ENCODE measurements at regions not wholly inside any gene's neighbourhood (a gene's known extent, or its start where the extent isn't known, plus 50 kb on each side); places are given as distances from the start of the nearest gene placed in this dataset.

DNA sequence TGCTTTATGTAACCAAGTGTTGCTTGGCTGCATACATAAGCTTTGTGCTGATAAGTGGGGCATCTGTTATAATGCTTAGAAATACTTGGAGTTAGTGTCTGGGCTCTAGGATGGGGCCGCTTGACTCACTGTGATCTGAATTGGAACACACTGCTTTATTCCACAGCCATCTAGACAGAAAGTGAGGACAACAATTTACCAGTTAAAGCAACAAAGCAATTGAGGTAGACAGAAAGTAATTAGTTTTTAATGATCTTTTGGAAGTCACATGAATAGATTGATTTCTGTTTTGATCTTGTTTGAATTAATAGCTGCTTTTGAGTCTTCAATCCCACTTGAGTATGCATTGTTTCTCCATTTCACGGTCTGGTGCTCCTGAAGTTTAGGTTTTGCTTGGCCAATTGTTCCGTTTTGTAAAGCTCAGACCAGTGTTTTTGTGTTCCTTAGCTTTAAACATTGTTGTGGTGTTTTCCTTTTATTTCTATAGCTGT lies 157.5 kb downstream of the TRMT11 start:
- DNase-seq (ENCODE audit: low spot score) (no peak), ATAC-seq (peak; percentile 45)
- intact Hi-C loops (cut with DNase I): no loop called here

DNA sequence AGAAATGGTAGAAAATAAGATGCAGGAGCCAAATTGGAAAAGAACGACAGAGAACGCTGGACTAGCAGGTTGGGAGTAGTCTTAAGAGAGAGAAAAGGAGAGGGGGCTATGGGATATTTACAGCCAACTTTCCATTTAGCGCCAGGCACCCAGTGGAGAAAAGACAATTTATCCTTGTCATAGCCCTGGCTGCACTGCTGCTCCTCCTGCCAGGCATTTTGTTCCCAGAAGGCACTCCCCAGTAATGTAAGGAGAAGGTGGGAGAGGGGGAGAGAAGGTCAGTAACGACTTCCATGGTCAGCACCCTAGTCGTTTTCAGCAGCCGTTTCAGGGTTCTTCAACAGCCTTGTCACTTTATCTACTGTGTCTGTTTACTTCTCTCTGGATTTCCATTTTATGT lies 159.0 kb downstream of the TRMT11 start:
- ATAC-seq (no peak), DNase-seq (ENCODE audit: low spot score) (no peak)
- intact Hi-C loops (cut with DNase I): no loop called here

DNA sequence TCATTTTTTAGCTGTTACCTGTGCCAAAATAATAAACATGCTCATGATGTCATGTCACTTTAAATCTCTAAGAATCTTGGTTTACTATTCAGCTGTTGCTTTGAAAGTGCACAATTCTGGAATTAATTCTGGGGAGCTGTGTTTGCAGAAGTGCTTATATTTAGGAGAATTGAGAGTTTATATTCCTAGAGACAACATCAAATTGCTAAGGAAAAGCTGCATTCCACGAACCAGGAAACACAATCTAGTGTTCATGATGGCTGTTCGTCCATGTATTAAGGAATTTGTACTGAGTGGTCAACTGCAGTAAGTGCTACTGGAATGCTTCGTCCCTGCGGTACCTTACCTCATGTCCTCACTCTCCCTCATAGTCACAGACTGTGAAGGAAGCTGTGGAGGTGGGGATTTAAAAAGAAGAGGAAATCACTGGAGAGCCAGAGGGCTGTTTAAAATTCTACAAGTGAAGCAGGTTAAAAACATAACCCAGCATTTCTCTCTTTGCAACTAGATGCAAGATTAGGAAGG lies 161.0 kb downstream of the TRMT11 start:
- intact Hi-C loops (cut with DNase I): no loop called here
- ATAC-seq: no peak
- DNase-seq (ENCODE audit: low spot score): no peak

DNA sequence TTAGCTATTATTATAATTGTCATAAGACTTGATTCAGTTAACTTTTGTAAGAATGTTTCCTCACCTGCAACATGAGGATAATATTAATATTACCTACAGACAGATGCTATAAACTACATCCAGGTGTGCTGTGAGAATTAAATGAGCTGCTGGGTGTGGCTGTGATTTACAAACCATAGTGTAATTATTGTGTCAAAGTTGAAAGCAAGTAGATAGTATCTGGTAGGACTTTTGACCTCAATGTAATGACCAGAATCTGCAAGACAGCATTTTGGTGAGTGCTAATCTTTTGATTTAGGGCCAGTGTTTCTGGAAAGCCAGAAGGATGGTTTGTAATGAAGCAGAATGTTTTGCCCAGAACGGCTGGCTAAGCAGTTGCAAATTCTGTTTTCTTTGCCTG lies 162.5 kb downstream of the TRMT11 start:
- DNase-seq (ENCODE audit: low spot score): no peak
- intact Hi-C loops (cut with DNase I): no loop called here
- ATAC-seq: no peak

DNA sequence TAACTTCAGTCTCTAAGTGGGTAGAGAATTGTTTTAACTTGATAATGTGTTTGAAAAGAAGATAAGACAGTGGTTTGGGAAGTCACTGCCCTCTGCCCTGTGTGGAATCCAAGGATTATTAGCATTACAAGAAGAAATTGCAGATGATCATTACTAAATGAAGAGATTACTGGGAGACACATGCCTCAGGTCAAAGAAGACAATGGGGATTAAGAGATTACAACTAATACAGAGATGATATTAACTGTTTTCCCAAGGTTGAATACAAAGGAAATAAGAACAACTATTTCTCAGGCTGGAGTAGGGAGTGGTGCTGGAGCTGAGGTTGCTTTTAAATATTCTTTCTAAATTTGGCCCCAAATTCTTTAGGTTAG lies 166.0 kb downstream of the TRMT11 start:
- ATAC-seq (no peak), DNase-seq (ENCODE audit: low spot score) (no peak)
- intact Hi-C loops (cut with DNase I): no loop called here

DNA sequence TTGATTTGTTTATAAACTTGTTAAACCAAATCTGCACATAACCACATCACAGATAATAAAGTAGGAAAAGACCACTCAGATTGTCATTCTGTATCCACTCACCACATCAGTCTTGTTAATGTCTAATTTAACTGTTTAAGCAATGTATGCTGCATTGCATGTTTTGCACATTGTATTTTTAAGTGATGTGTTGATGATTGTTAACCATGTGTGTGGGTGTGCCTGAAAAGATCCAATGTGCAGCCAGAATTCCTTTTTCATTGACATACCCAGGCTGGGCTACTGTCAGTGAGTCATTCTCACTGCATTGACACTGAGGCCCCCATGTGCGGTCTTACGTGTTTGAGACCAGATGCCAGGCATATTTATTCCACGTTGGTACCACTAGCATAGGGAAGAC lies 167.3 kb downstream of the TRMT11 start:
- intact Hi-C loops (cut with DNase I): no loop called here
- no peak for ATAC-seq
- DNase-seq (ENCODE audit: low spot score): no peak

DNA sequence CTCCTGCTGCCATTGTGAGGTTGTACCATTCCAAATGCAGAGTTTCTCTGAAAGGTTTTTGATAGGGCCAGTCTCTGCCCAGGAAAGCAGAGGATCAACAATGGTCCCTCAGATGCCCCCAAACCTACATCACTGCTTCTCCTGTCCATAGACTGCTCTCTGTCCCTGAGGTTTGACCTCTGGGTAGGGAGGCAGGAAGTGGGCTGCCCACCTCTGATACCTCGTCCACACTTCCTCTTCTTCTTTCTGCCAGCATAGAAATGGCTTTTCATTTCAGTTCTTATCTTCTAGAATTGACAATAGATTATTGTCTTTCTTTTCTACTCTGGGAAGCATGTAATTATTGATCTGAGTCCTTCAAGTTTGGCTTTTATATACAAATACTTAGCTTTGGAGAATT lies 170.6 kb downstream of the TRMT11 start:
- DNase-seq (ENCODE audit: low spot score): no peak
- intact Hi-C loops (cut with DNase I): no loop called here
- no peak for ATAC-seq

DNA sequence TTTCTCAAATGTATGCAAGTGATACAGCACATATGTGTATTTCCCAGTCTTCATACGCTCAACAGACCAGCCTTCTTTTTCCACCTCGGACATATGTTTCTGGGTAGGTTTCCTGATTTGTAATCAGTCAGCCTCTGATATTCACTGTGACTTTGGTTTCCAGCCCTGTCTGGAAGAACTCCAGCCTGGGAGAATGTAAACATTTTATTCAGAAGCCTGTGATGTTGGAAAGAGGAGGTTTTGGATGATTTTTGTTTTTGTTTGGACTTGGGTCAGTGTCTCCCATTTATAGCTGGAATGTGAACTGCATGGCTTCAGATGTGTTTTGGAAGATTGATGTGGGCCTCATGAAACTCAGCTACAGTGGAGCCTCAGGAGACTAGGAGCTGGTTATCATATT lies 172.2 kb upstream of the CENPW start:
- intact Hi-C loops (cut with DNase I): no loop called here
- no peak for DNase-seq (ENCODE audit: low spot score)
- no peak for ATAC-seq

DNA sequence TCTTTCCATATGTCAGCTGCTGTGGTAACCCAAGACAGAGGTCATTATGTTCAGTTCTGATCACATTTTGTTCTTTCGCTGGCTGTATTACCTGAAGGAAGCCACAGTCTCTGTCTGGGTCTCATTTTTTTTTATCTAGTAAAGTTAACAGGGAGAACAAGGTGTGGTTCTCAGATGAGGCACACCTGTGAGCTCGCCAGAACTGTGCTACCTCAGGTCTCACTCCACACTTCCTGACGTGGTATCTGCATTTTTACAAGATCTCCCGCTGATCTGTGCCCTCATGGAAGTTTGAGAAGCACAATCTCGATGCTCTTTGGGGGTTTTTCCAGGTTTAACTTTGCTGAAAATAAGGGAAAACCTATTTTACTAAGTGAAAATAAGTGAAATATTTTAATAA lies 169.5 kb upstream of the CENPW start:
- DNase-seq (ENCODE audit: low spot score) (no peak), ATAC-seq (no peak)
- intact Hi-C loops (cut with DNase I): no loop called here

DNA sequence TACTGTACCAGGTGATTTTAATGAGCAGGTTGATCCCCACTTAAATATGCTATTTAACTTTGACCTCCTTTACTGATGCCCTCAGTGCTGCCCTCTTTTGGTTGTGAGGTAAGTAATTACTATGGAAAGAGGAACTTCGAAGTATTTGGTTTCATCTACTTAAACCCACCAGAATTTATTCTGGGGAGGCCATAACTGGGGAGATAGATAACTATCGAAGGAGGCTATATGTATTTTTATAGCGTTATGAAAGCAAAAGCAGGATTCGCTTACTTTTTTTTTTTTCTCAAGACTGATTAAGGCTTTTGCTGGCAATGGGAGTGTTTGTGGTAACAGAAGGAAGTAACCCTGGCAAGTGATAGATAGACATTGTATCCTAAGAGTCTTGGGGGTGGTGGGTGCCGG lies 168.9 kb upstream of the CENPW start:
- ATAC-seq: no peak
- intact Hi-C loops (cut with DNase I): no loop called here

DNA sequence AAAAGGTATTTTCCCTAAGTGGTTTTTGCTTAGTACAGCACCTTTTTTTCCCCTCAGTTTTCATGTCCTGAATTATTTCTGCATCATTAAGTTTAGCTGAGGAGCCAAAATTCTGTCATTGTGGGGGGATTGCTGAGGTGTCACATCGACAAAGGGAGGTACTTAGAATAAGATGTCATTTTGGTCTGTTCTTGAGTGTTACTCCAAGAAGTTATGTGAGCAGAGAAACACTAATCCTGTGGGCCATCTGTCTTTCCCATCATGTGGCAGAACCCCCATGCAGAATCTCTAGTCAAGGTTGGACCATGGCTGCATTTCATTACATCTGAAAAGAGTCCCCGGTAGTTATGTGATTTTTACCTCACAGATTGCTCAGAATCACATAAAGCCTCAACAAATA lies 167.8 kb upstream of the CENPW start:
- intact Hi-C loops (cut with DNase I): no loop called here
- DNase-seq (ENCODE audit: low spot score): no peak
- no peak for ATAC-seq

More for the DNA sequence above, 168.9 kb upstream of the CENPW start:
- DNase-seq (ENCODE audit: low spot score): no peak

DNA sequence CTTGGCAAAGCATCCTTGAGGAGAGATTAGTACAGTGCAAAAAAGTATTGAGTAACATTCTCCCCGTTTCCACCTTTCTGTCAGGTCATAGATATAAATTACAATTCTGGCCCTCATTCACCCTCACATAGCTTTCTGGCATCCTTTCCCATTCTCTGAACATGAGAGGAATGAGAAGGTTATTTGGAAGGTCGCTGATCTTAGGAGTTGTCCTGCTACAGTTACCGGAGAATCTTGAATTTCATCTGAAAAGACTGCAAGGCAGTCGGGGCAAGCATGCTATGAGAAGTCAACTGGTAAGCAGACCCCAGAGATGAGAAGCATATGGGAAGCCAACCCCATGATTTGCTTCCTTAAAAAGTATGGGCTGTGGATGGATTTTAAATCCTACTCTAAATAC lies 166.7 kb upstream of the CENPW start:
- ATAC-seq (no peak), DNase-seq (ENCODE audit: low spot score) (no peak)
- intact Hi-C loops (cut with DNase I): no loop called here

DNA sequence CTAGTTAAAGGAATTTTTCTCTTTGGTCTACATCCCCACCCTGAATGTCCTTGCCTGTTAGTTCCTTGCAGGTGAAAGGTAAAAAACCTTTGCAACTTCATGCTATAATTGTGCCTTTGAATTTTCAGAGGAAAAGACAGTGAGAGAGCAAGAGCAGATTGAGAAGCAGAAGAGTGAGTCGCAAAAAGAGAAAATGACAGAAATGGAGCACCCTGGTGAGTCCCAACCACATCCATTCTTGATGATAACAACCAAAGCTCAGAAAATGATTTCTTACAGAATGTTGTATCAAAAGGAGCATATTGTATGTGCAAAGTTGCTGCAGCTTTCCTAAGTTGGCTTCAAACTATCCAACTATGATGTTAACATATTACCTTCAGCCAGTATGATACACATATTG lies 165.2 kb upstream of the CENPW start:
- intact Hi-C loops (cut with DNase I): no loop called here
- no peak for ATAC-seq

DNA sequence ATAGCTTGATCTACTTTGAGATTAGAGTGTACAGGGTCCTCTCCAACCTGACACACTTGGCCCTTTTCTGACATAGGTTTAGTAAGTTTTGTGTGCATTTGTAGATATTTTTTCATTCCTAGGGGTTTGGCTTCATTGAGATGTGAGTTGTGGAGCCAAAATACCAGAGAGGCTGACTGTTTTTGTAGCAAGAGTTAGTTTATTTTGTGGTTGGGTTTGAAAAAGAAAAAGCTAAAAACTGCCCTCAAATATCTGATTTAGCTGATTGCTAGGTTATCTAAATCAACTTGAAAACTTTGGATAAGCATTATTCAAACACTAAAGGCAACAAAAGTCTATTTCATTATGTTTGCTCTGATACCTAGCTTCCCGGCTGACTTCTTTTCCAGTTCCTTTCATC lies 164.7 kb upstream of the CENPW start:
- ATAC-seq: no peak
- intact Hi-C loops (cut with DNase I): no loop called here
- no peak for DNase-seq (ENCODE audit: low spot score)

More for the DNA sequence above, 165.2 kb upstream of the CENPW start:
- DNase-seq (ENCODE audit: low spot score): no peak

DNA sequence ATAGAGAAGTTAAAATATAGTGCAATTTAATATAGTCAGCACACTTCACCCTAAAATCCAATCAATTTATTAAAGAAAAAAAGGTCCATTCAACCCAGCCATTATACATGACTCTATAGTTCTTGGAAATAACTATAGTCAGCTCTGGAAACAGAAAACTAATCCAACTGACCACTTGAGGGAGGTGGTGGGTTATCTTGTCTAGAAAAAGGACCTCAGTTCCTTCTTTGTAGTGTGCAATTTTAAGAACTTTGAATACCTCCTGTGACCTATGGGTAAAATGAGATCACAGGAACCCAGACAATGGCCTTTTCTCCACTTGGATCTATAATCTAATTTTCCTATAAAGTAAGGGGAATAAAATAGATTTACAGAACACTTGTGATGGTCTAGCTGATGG lies 163.6 kb upstream of the CENPW start:
- ATAC-seq (no peak), DNase-seq (ENCODE audit: low spot score) (no peak)
- intact Hi-C loops (cut with DNase I): no loop called here

DNA sequence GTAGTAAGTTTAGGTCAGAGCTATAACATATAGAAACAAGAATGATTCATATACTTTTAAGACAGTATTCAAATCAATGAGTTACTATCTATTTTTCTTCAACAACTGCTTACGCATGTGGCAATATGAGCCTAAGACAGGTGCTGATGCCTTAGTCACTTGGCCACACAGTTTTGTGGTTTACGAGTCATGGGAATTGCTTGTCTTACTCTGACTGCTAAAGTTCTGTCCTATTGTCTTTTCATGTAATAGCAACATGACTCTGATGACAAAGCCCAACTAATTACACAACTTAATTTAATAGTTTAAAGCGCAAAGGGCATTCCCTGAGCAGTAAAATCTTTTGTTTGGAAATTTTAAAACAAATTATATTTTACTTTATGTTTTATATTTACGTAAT lies 159.3 kb upstream of the CENPW start:
- intact Hi-C loops (cut with DNase I): no loop called here
- DNase-seq (ENCODE audit: low spot score) (no peak), ATAC-seq (no peak)

DNA sequence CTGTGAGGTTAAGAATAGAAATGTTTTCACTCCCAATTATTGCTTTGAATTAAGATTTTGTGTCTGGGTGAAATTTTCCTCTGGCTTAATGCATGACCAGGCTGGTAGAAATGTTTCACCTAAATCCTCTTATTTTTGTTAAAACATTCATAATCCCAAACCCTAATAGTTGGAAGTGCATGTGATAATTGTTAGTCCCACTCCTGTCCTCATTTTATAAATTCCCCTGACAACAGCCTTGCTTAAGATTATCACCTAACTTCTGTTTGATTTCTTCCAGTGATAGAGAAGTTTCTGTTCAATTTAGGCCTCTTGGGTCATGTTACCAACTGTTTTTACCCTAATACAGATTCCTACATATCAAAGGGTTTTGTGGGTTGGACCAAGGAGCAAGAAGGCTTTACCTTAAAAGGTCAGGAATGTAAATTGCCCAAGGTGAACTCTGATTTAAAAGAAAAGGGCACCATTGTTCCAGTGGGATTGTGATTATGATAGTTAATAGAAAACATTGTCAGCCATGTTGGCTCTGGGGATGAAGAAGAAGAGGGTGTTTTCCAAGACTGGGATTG lies 158.7 kb upstream of the CENPW start:
- ATAC-seq (no peak), DNase-seq (ENCODE audit: low spot score) (no peak)
- intact Hi-C loops (cut with DNase I): no loop called here

DNA sequence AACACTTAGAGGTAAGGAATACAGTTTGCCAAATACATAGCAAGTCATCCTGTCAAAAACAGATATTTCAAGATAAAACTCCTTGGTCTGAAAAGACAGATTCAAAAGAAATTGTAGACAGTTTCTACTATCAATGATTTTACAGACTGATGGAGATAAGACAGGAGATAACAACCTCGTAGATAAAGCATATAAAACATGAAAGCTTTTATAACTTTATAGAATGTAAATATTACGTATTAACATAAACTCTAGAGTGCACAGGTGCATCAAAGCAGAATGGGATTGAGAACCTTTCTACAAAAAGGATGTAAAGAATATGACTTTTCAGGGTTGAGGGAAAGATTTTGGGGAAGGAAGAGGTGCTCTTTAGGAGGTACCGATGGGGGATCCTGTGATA lies 158.0 kb upstream of the CENPW start:
- no peak for ATAC-seq
- intact Hi-C loops (cut with DNase I): no loop called here
- DNase-seq (ENCODE audit: low spot score): no peak

DNA sequence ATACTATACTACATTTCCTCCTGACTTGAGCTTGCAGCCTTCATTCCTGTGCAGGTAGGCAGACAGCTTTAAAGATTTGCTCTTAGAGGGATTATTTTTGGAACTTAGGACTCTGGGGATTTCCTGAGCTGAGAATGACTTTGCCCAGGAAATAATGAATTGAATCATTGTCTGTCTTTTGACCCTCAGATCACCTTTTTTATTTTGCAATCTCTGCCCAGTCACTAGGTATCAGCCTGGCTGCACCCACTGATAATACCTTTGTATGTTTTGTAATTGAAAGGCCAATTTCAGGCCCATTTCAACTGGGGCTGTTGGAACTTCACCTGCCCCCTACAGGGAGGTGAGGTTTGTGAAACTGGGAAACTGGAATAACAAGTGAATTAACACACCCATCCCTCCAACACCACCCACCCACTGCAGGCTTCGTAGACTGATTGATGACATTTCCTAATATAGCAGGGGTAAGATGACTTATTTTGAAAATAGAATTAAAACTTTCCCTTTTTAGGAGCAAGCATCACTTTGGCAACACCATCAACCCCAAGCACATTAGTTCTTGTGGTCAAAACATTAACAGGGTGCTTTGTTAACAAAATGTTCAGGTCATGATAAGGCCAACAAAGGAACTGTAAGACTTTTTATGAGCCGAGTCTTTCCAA lies 157.1 kb upstream of the CENPW start:
- intact Hi-C loops (cut with DNase I): no loop called here
- ATAC-seq (peak; percentile 81), DNase-seq (ENCODE audit: low spot score) (no peak)

DNA sequence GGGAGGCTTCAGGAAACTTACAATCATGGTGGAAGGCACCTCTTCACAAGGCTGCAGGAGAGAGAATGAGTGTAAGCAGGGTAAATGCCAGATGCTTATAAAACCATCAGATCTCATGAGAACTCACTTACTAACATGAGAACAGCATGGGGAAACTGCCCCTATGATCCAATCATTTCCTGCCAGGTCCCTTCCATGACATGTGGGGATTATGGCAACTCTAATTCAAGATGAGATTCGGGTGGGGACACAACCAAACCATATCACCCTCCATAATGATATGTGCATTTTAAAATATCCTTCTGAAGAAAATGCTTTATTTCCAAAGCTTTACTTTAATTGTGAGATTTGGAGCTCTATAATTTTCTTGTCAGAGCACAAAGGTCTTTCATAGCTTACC lies 154.1 kb upstream of the CENPW start:
- intact Hi-C loops (cut with DNase I): no loop called here
- ATAC-seq: no peak
- DNase-seq (ENCODE audit: low spot score): no peak

DNA sequence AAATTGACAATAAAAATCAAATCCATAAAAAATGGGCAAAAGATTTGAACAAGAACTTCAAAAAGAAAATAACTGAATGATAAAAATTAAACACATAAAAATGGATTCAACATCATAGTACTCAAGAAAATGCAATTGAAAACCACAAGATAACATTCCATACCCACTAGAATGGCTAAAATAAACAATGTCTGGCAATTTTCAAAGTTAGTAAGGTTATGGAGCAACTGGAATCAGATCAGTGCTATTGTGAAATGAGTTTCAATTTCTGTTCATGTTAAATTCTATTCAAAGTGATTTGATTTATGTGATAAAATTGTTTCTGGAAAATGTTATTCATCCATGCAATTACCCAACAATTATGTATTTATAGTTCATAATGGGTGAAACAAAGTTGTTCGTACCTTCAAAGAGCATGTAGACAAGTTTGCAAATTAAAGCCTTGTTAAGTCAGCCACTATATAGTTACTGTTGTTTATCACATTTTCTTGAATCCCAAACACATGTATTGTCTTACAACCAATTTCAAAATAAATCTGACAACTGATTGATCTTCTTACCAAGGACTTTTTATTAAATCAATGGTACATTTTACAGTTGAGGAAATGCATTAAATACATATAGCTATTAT lies 151.5 kb upstream of the CENPW start:
- DNase-seq (ENCODE audit: low spot score) (no peak), ATAC-seq (no peak)
- intact Hi-C loops (cut with DNase I): no loop called here

All from sciatic nerve (tissue), 2 donors.